HG02870 (cell line): ENCODE measurements at regions not wholly inside any gene's neighbourhood (a gene's known extent, or its start where the extent isn't known, plus 50 kb on each side); places are given as distances from the start of the nearest gene placed in this dataset.
A peak's percentile ranks its signal among the peaks of the same experiment; 100 is the strongest.

Experiments used
- ATAC-seq: cut with Tn5 transposase; IDR thresholded peaks from one replicate; pipeline ENCODE4 v1.9.1; 2021; ENCODE audit warnings: mild to moderate bottlenecking, moderate library complexity; ENCODE audit not compliant: unreplicated experiment

DNA sequence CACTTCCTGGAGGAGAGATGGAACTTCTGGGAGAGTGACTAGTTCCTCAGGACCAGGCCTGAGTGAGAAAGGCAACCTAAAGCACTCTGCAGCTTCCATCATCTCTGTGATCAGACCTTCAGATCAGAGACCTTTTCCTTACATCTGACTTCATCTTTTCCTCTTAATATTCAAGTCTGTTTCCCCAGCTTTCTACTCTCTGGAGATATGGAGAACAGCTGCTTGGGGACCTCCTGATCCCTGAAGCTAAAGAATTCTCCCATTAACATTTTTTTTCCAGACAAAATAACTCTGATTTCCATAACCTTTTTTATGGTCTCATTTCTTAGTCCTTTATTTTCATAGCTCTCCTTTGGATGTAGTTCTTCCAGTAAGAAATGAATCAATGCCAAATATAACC is 133.4 kb upstream of the FNDC3A start:
- no peak for ATAC-seq

DNA sequence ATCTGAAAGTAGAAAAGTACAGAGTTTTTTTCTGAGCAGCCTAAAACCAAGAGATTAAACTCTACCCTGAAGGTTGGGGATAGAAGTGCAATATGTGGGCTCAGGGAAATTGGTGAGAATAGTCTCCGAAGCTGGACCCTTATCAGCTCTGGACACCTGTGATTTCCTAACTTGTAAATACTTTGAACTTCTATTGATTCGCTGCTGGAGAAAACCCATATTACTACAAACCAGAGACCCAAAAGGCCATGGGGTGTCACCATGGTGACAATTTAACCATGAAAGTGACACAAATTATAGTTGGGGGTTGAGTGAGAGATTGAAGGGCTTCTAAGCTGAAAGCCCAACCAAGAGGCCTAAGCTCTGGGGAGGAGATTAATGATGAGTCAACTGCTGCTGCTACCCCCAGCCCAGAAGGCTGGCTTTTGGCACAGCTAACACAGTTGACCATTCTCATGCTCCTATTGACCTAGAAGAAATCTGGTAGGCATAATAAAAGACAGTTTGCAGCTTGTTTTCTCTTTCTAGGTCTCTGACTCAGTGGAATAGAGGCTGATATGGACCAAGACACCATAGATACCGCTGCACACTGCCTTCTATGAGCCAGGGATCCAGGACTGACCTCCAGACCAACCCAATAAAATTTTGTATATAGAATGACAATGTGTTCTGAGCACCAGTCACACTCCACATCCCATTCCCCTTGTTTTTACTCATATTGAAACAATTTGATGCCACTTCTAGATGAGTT is 131.9 kb upstream of the FNDC3A start:
- no peak for ATAC-seq

DNA sequence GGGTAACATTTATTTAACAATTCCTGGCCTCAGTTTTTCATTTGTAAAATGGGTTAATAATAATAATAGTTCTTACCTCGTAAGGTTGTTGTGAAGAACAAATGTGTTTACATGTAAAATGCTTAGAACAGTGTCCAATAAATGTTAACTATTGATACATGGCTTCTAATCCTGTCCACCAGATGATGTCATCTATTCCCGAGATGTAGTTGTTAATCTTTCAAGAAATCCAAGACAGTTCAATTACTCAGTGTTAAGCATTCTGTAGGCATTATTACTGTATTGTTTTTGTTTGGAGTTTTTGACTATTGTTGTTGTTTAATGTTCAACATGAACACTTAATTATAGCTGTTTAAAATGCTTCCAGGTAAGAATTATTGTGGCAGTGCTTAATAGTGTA is 131.0 kb upstream of the FNDC3A start:
- no peak for ATAC-seq

- no peak for ATAC-seq
These were observed 126.2 kb upstream of the FNDC3A start for GRCh38 chr13:48849515-48849914.

DNA sequence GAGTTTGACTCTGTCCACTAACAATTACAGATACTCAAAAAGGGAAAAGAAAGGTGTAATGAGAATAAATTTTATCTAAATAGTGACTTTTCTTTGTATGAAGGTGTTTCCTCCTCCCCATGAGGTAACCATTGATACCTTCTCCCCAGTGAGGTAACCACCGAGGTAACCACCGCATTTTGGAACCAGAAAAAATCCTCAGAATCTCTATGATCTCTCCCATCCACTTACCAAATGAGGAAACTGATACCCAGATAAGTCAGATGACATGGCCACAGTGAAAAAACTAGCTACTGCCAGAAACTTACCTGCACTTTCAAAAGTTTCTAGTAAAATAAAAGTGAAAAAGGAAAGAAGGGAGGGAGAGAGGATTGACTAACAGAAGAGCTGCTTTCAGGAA is 124.0 kb upstream of the FNDC3A start:
- ATAC-seq = no peak

GRCh38 chr13:48852911-48853727 is 122.6 kb upstream of the FNDC3A start:
- ATAC-seq = no peak

DNA sequence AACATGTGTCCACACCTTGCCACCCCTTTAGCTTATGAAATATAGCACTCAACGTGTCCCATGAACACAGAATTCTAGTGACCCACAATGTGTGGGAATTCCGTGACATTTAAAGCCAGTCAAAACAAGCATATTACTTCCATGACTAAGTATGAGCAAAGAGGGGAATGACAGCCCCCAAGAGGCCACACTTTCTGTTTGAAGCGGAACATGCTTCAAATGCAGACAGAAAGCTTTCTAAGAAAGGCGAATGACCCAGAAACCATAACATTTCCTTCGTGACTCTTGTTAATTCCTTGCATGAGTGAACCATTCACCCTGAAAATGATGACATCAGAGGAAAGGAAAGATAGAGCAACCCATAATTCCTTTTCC is 122.0 kb upstream of the FNDC3A start:
- peak; percentile 48 for ATAC-seq

GRCh38 chr13:48857576-48857975 is 118.1 kb upstream of the FNDC3A start:
- ATAC-seq = no peak

GRCh38 chr13:48858122-48858902 is 117.4 kb upstream of the FNDC3A start:
- no peak for ATAC-seq

- ATAC-seq = peak; percentile 66
These were observed 116.2 kb upstream of the FNDC3A start for GRCh38 chr13:48859272-48860105.

GRCh38 chr13:48860364-48860763 is 115.3 kb upstream of the FNDC3A start:
- no peak for ATAC-seq

DNA sequence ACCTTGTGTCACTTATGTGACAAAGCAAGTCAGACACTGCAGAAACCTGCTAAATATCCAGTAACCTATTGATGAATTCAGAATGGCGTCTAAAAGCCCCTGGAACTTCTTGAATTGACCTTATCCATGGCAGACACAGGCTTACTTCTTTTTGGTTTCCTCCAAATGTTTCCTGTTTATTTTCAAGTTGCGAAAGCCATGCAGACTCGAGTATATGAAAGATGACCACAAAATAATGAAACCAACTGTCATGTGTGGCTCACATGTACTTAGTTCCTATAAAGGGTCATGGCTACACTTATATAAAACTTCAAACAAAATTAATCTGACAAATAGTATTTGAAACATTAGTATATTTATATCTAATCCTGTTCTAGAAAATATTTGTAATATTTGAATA is 113.1 kb upstream of the FNDC3A start:
- ATAC-seq = no peak

GRCh38 chr13:48864100-48864499 is 111.6 kb upstream of the FNDC3A start:
- ATAC-seq = no peak

GRCh38 chr13:48866249-48866648 is 109.5 kb upstream of the FNDC3A start:
- no peak for ATAC-seq

DNA sequence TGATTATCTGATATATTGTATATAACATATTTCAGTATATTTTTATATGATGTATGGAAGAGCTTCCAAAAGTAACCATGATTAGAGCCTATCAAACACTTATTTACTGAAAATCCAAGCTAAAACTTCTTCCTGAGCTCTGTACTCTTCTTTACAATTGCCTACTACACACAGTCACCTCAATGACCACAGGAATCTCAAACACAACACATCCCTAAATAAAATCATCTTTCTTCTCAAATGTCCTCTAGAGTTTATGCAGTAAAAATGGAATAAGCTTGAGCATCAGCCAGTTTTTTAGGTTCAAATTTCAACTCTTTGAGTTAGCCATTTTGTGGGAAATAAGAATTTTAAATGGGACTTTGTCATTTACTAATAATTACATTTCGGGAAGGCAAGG is 102.6 kb upstream of the FNDC3A start:
- no peak for ATAC-seq

DNA sequence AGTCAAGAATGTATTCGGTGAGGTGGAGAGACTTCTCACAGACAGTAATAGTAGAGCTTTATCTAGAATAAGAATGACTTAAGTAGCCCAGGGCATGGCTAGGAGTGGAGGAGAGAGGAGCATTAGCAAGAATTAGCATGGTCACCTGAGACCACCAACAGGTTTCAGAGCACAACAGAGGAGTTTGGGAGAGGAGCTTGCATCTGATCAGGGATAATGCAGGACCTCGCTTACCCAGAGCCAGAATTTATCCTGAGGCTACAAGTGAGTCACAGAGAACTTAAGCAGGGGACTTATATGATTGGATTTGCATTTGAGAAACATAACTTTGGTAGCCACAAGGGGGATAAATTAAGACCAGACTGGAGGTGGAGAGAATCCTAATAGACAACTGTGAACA is 102.1 kb upstream of the FNDC3A start:
- no peak for ATAC-seq

- no peak for ATAC-seq
These were observed 101.5 kb upstream of the FNDC3A start for GRCh38 chr13:48874165-48874564.

DNA sequence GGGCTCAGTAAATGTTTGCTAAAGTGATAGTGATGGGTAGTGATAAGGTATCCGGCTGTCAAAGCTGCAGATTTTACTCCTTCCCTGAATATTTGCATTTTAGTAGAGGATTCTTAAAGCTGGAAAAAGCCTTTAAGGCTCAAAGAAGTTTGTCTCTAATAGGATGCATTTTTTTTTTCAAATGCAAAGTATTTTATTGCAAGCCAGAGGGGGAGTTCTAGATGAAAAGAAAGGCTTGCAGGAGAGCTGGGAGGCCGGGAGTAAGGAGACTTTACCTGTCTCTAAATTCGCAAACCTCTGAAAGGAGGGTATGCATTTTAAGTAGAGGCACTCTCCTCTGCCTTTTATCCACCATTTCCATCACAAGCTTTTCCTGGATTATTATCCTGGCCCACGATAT is 100.7 kb upstream of the FNDC3A start:
- ATAC-seq = no peak

DNA sequence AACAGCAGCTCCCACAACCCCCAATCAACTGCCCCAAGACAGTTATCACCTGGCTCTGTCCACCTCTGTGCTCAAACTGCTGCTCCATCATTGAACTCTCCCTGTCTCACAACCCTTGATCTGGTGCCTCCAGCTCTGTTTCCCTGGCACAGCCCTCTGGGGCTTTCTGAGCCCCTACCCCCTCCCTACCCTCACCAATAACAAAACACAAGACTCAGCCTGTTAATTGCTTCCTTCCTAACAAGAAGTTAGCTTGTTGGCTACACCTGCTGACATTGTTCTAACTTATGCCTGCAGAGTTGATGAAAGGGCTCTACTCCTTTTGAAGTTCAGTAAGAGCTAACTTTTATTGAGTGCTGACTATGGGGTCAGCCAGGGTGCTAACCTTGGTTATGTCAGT is 99.4 kb upstream of the FNDC3A start:
- no peak for ATAC-seq

DNA sequence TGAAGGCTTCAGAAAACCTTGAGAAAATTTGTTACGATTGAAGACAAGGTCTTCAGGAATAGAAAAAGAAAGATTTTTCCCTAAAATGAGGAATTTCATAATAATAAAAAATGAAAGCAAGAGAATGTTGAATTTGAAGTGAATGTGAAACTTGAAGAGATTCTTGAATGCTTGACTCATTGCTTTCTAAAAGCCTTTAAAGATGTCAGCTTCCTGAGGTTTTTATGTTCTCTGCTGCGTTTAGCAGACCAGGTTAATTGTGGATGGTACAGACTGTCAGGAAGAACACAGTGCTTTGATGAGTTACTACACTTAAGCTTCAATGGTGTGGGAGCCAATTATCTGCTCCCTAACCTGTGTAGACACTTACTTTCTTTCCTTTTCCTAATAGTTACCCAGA is 96.3 kb upstream of the FNDC3A start:
- ATAC-seq = no peak

GRCh38 chr13:48879854-48880253 is 95.9 kb upstream of the FNDC3A start:
- ATAC-seq = no peak
